Right lobe of liver (tissue), 4 donors: ENCODE measurements at regions not wholly inside any gene's neighbourhood (a gene's known extent, or its start where the extent isn't known, plus 50 kb on each side); places are given as distances from the start of the nearest gene placed in this dataset.

ENCODE experiments used
- POLR2A ChIP-seq: fragments of 450-650 bp; IDR thresholded peaks from one replicate; pipeline ENCODE4 v1.6.1; 2017; ENCODE audit warnings: antibody characterized with exemption, mild to moderate bottlenecking
- TF ChIP-seq, protein P1 (sequence below), 4 donors: fragments of 200-600 bp in 3 of 4; fragments of 450-650 bp in 1 of 4; IDR thresholded peaks; one replicate each; pipeline versions ENCODE4 v1.5.1 to v1.8.0; 2016 to 2022; ENCODE audit warnings: antibody characterized with exemption in 4 of 4, mild to moderate bottlenecking in 2 of 4
- donor health status: DM: no; HTN: no; CAD: no.
- donor health status: DM: no; HTN: no; CAD: no.
- donor health status: DM: no; HTN: yes; CAD: no.

DNA sequence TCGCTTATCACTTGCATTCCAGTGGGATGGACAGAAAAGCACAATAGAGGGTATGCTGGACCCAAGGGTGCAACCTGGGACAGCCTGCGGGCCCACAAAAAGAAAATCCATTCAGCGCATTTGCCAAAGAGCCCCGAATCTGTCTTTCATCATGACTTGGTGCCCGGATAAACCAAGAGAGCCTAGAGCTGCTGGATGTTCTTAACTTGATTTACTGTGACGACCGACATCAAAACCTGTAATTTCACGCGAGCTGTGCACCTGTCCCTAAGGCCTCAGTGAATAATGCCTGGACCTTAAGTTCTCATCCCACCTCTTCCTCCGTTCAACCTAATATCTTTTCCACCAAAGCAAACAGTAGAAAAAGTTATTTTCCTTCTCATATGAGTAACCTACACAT lies 115.5 kb upstream of the ACKR3 start:
- TF ChIP-seq POLR2A = no peak
- TF ChIP-seq, protein P1, sequence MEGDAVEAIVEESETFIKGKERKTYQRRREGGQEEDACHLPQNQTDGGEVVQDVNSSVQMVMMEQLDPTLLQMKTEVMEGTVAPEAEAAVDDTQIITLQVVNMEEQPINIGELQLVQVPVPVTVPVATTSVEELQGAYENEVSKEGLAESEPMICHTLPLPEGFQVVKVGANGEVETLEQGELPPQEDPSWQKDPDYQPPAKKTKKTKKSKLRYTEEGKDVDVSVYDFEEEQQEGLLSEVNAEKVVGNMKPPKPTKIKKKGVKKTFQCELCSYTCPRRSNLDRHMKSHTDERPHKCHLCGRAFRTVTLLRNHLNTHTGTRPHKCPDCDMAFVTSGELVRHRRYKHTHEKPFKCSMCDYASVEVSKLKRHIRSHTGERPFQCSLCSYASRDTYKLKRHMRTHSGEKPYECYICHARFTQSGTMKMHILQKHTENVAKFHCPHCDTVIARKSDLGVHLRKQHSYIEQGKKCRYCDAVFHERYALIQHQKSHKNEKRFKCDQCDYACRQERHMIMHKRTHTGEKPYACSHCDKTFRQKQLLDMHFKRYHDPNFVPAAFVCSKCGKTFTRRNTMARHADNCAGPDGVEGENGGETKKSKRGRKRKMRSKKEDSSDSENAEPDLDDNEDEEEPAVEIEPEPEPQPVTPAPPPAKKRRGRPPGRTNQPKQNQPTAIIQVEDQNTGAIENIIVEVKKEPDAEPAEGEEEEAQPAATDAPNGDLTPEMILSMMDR (IDR thresholded peaks at IDR 0.05) = no peak
